Right ventricle myocardium superior (tissue), 1 donor: ENCODE measurements at regions not wholly inside any gene's neighbourhood (a gene's known extent, or its start where the extent isn't known, plus 50 kb on each side); places are given as distances from the start of the nearest gene placed in this dataset.
"Not testable (repeated sequence)": the region's sequence is repeated elsewhere in the genome, so short reads cannot be mapped to it uniquely, and the experiment has no call there.

Experiments
- ATAC-seq: fragments of 200-7000 bp; cut with Tn5 transposase; one replicate; pipeline ENCODE4 v1.9.1; 2020; ENCODE audit warnings: mild to moderate bottlenecking; ENCODE audit not compliant: poor library complexity
- DNase-seq: peaks from one replicate; pipeline ENCODE4 v3.0.0-alpha.2; 2020
- intact Hi-C: fragments of 100-400 bp; cut with DNase I; formaldehyde crosslinking; loops from one replicate; pipeline ENCODE4 v1.11.2; 2022
- donor health status: DM: no; HTN: yes; CAD: no; lungs with severe emphysema.

GRCh38 chr18:2123077-2123476 lies 448.2 kb downstream of the METTL4 start:
- no peak for ATAC-seq
- intact Hi-C loops: no loop called here
- DNase-seq: no peak

GRCh38 chr18:2134364-2134763 lies 436.9 kb downstream of the METTL4 start:
- DNase-seq: no peak
- ATAC-seq: no peak
- intact Hi-C loops: no loop called here

GRCh38 chr18:2135309-2135708 lies 436.0 kb downstream of the METTL4 start:
- intact Hi-C loops: no loop called here
- DNase-seq (no peak), ATAC-seq (no peak)

GRCh38 chr18:2138552-2138951 lies 432.8 kb downstream of the METTL4 start:
- ATAC-seq: no peak
- intact Hi-C loops: no loop called here
- no peak for DNase-seq

- intact Hi-C loops: no loop called here
- DNase-seq: no peak
- ATAC-seq: no peak
Measured at GRCh38 chr18:2139691-2140090, 431.6 kb downstream of the METTL4 start.

GRCh38 chr18:2143636-2144035 lies 427.7 kb downstream of the METTL4 start:
- intact Hi-C loops: no loop called here
- ATAC-seq (no peak), DNase-seq (no peak)

GRCh38 chr18:2144811-2145210 lies 426.5 kb downstream of the METTL4 start:
- intact Hi-C loops: no loop called here
- ATAC-seq: no peak
- no peak for DNase-seq

GRCh38 chr18:2146092-2146491 lies 425.2 kb downstream of the METTL4 start:
- ATAC-seq: no peak
- intact Hi-C loops: no loop called here
- no peak for DNase-seq

GRCh38 chr18:2146754-2147153 lies 424.6 kb downstream of the METTL4 start:
- intact Hi-C loops: no loop called here
- DNase-seq: no peak
- ATAC-seq: no peak

- ATAC-seq: peak; percentile 83
- intact Hi-C loops: no loop called here
- DNase-seq: peak; percentile 73
Measured at GRCh38 chr18:2147476-2148230, 423.7 kb downstream of the METTL4 start.

- ATAC-seq: peak; percentile 75
- intact Hi-C loops: no loop called here
- DNase-seq: no peak
Measured at GRCh38 chr18:2148823-2149222, 422.5 kb downstream of the METTL4 start.

GRCh38 chr18:2150566-2150965 lies 420.7 kb downstream of the METTL4 start:
- no peak for DNase-seq
- intact Hi-C loops: no loop called here
- ATAC-seq: no peak

- ATAC-seq: no peak
- intact Hi-C loops: no loop called here
- DNase-seq: no peak
Measured at GRCh38 chr18:2154278-2154677, 417.0 kb downstream of the METTL4 start.

- ATAC-seq: no peak
- intact Hi-C loops: no loop called here
- no peak for DNase-seq
Measured at GRCh38 chr18:2164644-2165550, 406.4 kb downstream of the METTL4 start.

GRCh38 chr18:2166876-2167275 lies 404.4 kb downstream of the METTL4 start:
- intact Hi-C loops, DNase-seq, ATAC-seq: not testable (repeated sequence)

GRCh38 chr18:2168022-2168421 lies 403.3 kb downstream of the METTL4 start:
- intact Hi-C loops: no loop called here

GRCh38 chr18:2169656-2170055 lies 401.6 kb downstream of the METTL4 start:
- ATAC-seq: no peak
- intact Hi-C loops: no loop called here
- no peak for DNase-seq

More at GRCh38 chr18:2168022-2168421, 403.3 kb downstream of the METTL4 start:
- DNase-seq: no peak
- no peak for ATAC-seq

GRCh38 chr18:2171840-2172625 lies 399.3 kb downstream of the METTL4 start:
- no peak for ATAC-seq
- intact Hi-C loops: no loop called here
- no peak for DNase-seq

- ATAC-seq (no peak), DNase-seq (no peak)
- intact Hi-C loops: no loop called here
Measured at GRCh38 chr18:2172881-2173280, 398.4 kb downstream of the METTL4 start.
